NCI-H187 treated with DMSO at 0.1 percent for 48 hours (cell line): ENCODE measurements at regions not wholly inside any gene's neighbourhood (a gene's known extent, or its start where the extent isn't known, plus 50 kb on each side); places are given as distances from the start of the nearest gene placed in this dataset.
"Not testable (repeated sequence)": the region's sequence is repeated elsewhere in the genome, so short reads cannot be mapped to it uniquely, and the experiment has no call there.

Experiments
- DNase-seq: peaks from one replicate; lab custom pipeline; 2025; lab: John Stamatoyannopoulos, UW

- no peak for DNase-seq
Measured at GRCh38 chr5:93359296-93359959, 221.6 kb downstream of the NR2F1-AS1 start.

- no peak for DNase-seq
Measured at GRCh38 chr5:93358176-93358575, 222.8 kb downstream of the NR2F1-AS1 start.

GRCh38 chr5:93357686-93358085 lies 223.3 kb downstream of the NR2F1-AS1 start:
- no peak for DNase-seq

- no peak for DNase-seq
Measured at GRCh38 chr5:93355691-93356090, 225.3 kb downstream of the NR2F1-AS1 start.

- DNase-seq: no peak
Measured at GRCh38 chr5:93352186-93352585, 228.8 kb downstream of the NR2F1-AS1 start.

- no peak for DNase-seq
Measured at GRCh38 chr5:93349613-93350012, 231.4 kb downstream of the NR2F1-AS1 start.

GRCh38 chr5:93348231-93348630 lies 232.8 kb downstream of the NR2F1-AS1 start:
- no peak for DNase-seq

- DNase-seq: not testable (repeated sequence)
Measured at GRCh38 chr5:93346850-93347249, 234.2 kb downstream of the NR2F1-AS1 start.

GRCh38 chr5:93346301-93346700 lies 234.7 kb downstream of the NR2F1-AS1 start:
- DNase-seq: no peak

GRCh38 chr5:93343570-93343969 lies 237.4 kb downstream of the NR2F1-AS1 start:
- no peak for DNase-seq

GRCh38 chr5:93342563-93343061 lies 238.4 kb downstream of the NR2F1-AS1 start:
- no peak for DNase-seq

- DNase-seq: no peak
Measured at GRCh38 chr5:93340881-93341280, 240.1 kb downstream of the NR2F1-AS1 start.

- no peak for DNase-seq
Measured at GRCh38 chr5:93337138-93337537, 243.9 kb downstream of the NR2F1-AS1 start.

GRCh38 chr5:93336330-93337110 lies 244.5 kb downstream of the NR2F1-AS1 start:
- no peak for DNase-seq

- no peak for DNase-seq
Measured at GRCh38 chr5:93331863-93332262, 249.2 kb downstream of the NR2F1-AS1 start.

- DNase-seq: no peak
Measured at GRCh38 chr5:93331241-93331640, 249.8 kb downstream of the NR2F1-AS1 start.

GRCh38 chr5:93330506-93330905 lies 250.5 kb downstream of the NR2F1-AS1 start:
- DNase-seq: no peak

- no peak for DNase-seq
Measured at GRCh38 chr5:93329756-93330155, 251.3 kb downstream of the NR2F1-AS1 start.

GRCh38 chr5:93328833-93329232 lies 252.2 kb downstream of the NR2F1-AS1 start:
- no peak for DNase-seq

GRCh38 chr5:93327605-93328004 lies 253.4 kb downstream of the NR2F1-AS1 start:
- DNase-seq: no peak

- no peak for DNase-seq
Measured at GRCh38 chr5:93325946-93326345, 255.1 kb downstream of the NR2F1-AS1 start.

- DNase-seq: no peak
Measured at GRCh38 chr5:93322974-93323860, 257.8 kb downstream of the NR2F1-AS1 start.
